GM21423 (cell line): ENCODE measurements at regions not wholly inside any gene's neighbourhood (a gene's known extent, or its start where the extent isn't known, plus 50 kb on each side); places are given as distances from the start of the nearest gene placed in this dataset.

Experiments used
- ATAC-seq: cut with Tn5 transposase; IDR thresholded peaks from one replicate; pipeline ENCODE4 v1.9.1; 2021; ENCODE audit warnings: mild to moderate bottlenecking, moderate library complexity; ENCODE audit not compliant: unreplicated experiment

GRCh38 chr14:62081012-62081612 is 318.9 kb downstream of the SNAPC1 start:
- ATAC-seq, result peak; percentile 97

DNA sequence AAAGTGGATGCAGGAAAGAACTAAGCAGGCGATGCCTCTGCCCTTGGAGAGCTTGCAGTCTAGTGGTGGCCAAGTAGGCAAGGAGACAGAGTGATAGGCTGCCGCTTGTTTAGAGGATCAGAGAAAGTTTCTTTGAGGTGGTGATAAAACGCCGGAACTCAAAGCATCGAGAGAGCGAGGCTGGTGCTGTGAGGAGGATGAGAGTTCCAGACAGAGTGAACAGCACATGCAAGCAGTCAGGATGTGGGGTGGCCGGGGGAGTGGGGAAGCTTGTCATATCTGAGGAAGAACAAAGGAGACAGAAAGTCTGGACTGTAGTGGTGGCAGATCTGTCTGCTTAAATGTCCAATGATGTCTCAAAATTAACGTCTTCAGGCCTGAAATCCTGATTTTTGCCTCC is 319.7 kb downstream of the SNAPC1 start:
- ATAC-seq, result no peak

DNA sequence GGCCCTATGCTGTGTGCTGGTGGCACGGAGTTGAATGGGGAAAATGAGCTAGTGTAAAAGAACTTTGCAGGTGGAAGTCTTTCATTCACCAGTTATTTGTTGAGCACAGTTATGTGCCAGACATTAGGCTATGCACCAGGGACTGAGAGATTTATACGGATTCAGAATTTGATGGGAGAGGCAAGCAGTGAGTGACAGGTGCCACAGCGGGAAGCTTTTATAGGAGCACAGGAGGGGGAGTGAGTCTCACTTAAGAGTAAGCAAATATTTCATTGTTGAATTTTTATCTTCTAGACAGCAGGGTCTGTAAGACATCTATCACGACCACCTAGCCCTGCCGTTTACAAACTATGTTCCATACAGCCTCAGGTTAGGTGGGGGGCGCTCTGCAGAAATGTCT is 320.6 kb downstream of the SNAPC1 start:
- ATAC-seq, result no peak

DNA sequence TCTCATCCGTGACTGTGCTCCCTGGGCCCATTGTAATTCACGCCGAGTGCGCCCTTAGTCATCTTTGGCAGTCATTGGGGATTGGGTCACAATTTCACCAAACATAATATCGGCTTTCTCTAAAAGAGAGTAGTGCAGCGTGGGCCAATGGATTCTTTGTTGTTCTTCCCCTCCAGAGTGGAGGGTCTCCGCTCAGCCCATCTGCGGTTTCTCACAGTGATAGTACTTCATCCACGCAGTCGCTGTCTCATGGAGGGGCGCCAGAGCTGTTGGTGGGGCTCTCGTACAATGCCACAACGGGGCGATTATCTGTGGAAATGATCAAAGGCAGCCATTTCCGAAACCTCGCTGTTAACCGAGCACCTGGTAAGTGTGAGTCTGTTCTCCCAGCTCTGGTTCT is 321.8 kb downstream of the SNAPC1 start:
- ATAC-seq, result no peak

DNA sequence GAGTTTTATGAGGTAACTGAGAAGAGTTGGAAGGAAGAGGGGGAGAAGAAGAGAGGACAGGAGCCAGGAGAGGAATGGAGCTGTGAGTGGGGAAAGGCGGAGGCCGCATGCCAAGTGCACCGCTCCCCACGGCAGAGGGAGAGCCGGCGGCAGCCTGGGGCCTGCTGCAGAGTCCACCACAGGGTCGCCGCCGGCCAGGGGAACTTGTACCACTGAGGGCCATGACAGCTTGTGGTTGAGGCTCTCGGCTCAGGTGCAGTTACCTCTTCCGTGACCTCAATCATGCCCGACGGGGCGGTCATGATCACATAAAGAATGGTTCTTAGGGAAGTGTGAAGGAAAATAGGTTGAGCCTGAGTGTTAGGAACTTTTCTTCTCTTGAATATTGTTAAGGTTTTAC is 325.0 kb downstream of the SNAPC1 start:
- no peak for ATAC-seq

DNA sequence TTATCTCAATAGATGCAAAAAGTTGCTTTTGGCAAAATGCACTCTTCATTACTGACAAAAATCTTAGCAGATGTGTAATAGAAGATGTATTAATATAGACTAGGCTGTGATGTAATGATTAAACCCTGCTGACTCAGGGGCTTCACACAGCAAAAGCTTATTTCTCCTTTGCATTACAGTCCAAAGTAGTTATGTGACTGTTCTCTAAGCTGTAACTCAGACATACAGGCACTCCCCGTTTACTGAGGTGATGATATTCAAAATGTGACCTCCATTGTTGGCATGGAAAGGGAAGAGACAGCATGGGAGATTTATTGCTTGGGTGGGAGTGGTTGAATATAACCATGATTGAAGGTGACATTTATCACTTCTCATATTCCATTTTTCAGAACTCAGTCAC is 331.5 kb downstream of the SNAPC1 start:
- no peak for ATAC-seq

DNA sequence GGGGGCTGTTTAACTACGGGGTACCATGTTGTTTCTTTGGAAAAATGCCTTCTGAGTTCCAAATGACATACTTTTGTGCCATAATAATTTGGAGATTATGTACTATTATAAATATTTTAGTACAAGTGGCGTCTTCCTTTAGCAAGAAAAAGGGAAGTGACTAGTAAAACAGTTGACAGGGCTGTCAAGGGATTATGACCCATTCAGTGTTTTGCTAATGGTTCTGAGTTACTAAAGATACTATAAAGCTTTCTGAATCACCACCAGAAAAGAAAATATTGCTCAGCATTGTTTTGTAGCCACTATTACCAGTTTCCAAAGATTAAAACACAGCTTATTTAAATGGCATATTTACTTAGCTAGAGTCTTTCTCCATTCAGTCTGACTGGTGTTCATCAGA is 334.9 kb downstream of the SNAPC1 start:
- ATAC-seq, result no peak

DNA sequence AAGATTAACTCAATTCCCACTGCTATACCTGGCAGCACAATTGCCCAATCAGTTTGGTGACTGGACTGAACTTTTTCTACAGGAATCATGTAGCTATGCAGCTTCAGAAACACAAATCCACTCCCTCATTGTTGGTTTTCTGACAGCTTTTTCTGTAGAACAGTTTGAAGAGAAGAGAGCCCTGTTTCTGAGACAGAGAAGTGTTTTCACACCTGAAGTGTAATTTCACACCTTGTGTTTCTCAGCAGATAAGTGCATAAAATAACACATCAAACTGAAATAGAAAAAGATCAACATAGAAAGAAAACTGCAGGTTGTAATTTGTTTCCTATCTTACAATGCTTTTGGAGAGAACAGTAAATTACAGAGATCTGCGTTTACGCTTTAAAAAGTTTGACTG is 335.6 kb downstream of the SNAPC1 start:
- ATAC-seq, result no peak

- no peak for ATAC-seq
These were observed 336.1 kb downstream of the SNAPC1 start for GRCh38 chr14:62098357-62098756.

DNA sequence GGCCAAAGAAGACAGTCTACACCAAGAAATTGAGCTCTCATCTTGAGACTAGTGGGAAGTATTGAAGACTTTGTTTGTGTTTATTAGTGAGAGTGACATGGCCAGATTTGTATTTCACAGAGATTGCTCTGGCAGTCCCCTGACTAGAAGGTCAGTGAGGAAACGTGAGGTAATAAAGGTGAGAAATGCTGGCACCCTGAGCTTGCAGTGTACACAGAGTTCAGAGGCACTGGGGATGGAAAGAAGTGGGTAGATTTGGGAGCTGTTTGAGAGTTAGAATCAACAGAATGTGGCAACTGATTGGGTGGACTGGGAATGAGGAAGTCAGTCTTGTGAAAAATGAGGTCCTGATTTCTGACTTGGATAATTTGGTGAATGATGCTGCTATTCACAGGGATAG is 336.9 kb downstream of the SNAPC1 start:
- ATAC-seq, result no peak

DNA sequence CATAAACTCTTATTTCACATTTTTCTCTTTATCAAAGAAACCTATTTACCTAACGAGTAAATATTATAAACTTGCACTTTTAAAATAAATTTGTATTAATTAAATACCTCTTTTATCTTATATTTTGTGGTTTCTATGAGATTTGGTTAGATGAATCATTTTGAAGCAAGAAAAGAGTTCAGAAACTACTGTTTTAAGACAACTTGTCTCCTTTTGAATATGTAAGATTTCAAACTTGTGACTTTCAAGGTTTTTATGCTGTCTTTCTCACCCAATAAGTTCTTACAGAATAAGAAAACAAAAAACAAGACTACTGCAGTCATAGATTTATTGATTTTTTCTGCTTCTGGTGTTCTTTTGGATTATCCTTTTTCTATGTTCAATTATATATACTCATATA is 339.0 kb downstream of the SNAPC1 start:
- no peak for ATAC-seq

GRCh38 chr14:62101673-62102348 is 339.6 kb downstream of the SNAPC1 start:
- no peak for ATAC-seq

GRCh38 chr14:62102349-62102725 is 340.1 kb downstream of the SNAPC1 start:
- ATAC-seq, result no peak

DNA sequence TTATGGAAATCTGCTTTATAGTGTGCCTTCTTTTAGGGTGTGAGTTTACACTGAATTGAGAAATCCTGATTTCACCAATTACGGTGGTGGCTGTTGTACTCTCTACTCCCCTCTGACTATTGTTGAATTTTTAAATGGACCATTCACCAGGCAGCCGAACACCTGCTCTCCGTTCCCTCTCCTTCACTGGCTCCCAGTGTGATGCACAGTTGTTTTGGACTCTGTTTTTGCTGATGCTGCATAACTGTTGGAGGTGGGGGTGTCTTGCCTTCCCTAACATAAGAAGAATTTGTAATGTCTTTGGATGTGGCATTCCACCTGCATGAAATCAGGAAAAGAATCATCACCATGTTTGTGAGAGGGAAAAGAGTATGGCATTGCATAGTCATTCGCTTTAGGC is 341.2 kb downstream of the SNAPC1 start:
- no peak for ATAC-seq

DNA sequence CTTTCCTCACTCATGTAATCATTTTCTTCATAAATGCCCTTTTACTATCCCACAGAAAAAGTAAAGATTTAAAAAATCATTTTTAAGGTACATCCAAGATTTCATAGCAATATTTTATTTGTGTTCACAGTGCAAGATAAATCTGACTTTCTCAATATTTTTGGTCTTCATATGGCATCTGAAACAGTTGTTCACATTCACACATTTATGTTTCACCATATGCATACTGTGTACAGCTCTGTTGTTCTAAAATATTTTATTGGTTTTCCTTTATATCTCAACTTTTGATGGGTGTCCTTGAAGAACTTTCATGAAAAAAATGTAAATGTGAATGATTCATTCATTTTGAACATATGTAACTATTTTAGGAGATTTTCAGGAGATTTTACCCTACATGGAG is 348.7 kb downstream of the SNAPC1 start:
- ATAC-seq, result no peak

DNA sequence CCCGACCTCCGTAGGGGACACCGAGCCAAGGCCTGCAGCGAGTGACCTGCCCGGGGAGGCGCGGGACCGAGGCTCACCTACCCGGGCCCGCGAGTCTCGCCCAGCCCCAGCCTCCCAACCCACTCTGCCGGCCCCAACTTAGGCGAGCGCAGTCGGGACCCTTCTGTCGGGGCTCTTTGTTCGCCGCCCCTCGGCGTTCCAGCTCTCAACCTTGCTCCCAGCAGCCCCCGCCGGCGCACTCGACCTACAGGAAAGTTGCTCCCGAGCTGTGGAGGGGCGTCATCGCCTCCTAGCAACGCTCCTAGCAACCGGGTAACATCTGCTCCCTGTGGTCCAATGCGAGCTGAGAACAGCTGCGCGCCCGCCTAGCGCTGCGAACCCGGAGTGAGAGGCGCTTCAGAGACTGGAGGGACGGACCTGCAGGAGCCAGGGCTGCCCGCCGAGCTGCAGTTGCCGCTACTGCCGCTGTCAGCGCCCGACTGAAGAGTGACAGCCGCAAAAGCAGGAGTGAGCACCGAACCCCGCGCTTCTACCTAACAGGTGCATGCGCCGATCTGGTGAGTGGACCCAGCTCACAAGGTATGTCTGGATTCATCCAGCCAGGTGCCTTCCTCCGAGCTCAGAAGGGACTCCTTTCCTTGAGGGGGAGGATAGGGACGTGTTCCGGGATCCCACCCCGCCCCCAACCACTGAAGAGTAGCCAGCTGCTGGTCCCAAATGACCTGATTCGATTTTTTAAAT is 355.0 kb downstream of the SNAPC1 start:
- ATAC-seq, result peak; percentile 93

GRCh38 chr14:62117751-62118105 is 355.5 kb downstream of the SNAPC1 start:
- no peak for ATAC-seq

DNA sequence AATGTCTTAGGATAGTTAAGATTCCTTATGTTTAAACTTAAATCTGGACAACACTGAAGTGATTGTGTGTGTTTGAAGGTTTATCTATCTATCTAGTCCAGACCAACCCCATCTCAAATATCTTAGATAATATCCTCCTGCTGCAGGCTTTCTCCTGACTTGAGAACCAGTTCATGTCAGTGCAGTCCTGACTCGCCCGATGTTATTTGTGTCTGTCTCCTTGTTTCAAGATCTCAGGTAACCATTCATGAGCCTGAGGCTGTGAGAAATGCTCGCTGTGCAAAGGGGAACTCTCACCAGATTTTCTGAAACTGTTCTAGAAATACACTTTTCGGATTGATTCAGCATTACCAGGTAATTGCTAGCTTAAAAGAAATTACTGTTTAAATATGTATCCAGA is 356.2 kb downstream of the SNAPC1 start:
- ATAC-seq, result no peak

DNA sequence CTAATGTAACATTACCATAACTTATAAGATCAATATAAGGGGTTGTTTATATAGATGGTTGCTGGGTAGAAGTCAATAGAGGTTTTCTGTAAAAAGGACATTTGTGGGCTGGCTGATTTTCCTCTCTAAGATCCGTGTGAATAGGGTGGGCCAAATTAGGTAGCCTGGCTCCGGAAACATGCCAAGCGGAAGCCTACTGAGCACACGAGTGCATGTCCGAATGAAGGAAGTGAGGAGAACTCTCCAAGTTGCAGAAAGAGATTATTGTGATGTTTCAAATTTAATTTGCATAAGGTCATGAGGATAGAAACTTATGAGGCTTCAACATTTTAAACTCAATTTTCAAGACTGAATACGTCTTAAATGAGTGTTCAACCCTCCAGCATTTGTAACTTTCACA is 356.7 kb downstream of the SNAPC1 start:
- ATAC-seq, result no peak

DNA sequence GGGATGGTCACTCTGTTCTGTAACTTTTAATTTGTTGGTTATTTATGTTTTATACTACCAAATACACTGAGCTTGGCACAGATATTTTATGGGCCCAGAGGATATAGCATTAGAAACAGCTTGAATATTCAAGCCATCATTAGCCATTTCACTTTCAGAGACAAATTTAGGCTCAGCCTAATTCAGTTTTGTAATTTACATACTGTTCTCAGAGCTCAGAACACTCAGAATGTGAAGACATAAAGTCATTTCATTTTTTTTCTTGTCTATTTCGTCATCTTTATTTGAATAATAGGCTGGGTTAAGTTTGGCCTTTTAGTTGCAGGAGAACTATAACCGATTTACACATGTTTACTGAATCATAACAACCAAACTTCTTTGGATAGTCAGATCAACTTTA is 361.7 kb downstream of the SNAPC1 start:
- ATAC-seq, result no peak

DNA sequence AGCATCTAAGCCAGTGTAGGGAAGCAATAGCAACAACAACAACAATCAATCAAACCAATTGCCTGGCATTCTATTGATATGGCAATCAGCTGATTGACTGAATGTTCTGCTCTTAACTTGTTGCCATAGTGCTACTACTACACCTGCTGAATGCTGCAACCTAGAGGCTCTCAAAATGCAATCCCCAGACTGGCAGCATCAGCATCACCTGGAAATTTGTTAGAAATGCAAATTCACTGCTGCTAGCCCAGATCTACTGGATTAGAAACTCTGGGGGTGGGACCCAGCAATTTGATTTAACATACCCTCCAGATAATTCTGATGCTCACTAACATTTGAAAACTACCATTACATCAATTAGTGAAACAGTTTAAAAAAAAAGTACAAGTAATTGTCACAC is 363.6 kb downstream of the SNAPC1 start:
- no peak for ATAC-seq

DNA sequence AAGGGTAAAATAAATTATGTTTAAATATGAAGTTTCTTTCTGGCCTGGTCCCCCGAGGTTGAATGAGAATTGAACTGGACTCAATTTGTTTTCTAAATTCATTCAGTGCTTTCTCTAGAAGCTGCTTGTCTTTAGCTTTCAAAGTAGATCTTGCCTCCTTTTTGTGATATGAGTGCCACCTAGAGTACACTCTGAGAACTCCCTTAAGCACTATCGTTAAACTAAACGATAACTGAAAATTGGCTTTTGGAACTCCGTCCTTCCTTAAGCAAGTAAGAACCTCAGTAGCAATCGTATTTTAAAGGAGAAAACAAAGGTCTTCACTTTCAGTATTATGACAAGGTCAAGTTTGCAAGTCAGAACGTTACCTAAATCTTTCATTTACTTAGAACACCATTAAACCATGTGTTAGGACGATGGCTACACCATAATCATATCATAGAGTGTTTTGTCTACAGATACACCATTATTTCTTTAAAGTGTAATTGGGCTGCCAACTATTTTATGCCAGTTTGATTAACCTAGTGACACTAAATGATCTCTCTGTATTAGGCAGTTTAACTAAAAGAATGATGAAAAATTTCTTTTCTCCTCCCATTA is 364.8 kb downstream of the SNAPC1 start:
- ATAC-seq, result peak; percentile 61
